ENCODE measurements at regions not wholly inside any gene's neighbourhood (a gene's known extent, or its start where the extent isn't known, plus 50 kb on each side); places are given as distances from the start of the nearest gene placed in this dataset.

DNA sequence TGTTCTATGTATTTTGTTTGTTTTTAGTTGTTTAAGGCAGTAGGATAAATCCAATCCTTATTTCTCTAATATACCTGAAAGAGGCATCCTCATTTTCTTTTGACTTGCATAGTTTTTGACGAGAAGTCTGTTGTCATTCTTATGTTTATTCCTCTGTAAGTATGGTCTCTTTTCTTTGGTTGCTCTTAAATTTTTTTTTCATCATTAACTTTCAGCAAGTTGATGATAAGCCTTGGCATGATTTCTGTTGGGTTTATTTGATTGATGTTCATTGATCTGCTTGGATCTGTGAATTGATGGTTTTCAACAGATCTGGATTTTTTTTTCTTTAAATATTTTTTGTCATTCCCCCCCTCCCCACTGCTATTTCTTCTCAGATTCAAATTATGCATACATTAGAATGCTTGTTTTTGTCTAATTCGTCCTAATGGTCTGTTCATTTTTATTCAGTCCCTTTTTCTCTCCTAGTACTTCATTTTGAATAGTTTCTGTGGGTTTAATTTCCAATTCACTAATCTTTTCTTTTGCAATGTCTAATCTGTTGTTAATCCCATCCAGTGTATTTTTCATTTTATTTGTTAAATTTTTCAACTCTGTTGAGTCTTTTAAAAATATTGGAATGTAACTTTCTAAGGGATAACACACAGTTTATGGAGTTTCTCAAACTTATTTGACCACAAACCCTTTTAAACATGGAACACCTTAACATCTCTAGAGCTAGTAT, 495.9 kb downstream of the CSNK1G3 start (continued):
- TF ChIP-seq SIN3A (IDR thresholded peaks at IDR 0.05; ENCODE audit: borderline replicate concordance, low read depth, low read length) = no peak
- no peak for TF ChIP-seq EP300 (IDR thresholded peaks at IDR 0.05; ENCODE audit: borderline replicate concordance in 1 of 2, low read depth in 1 of 2, low read length in 1 of 2)
- TF ChIP-seq CHD2 (IDR thresholded peaks at IDR 0.05; ENCODE audit: low read length, partially characterized antibody) = no peak
- TF ChIP-seq IRF3 (IDR thresholded peaks at IDR 0.05; ENCODE audit: low read depth, low read length) = no peak
- TF ChIP-seq ELF1 (IDR thresholded peaks at IDR 0.05) = no peak
- TF ChIP-seq ZBTB33 (IDR thresholded peaks at IDR 0.05; ENCODE audit: borderline replicate concordance, low read depth) = no peak
- TF ChIP-seq YY1 (IDR thresholded peaks at IDR 0.05; ENCODE audit: low read depth) = no peak

GRCh38 chr5:124001036-124001615, 489.1 kb downstream of the CSNK1G3 start:
- Histone ChIP-seq H3K4me2 (no peak overlapping the region), H3K9ac (no peak overlapping the region), H3K9me3 (no peaks in the 10 kb centered on the region), H2AFZ (ENCODE audit: low read depth) (no peak overlapping the region), H3K4me3 (ENCODE audit: low read depth in 2 of 2, low read length in 1 of 2) (no peak overlapping the region), H3K4me1 (ENCODE audit: control insufficient read depth in 1 of 2, insufficient read depth in 2 of 2, low read depth in 1 of 2, low read length in 1 of 2) (peaks cover 13 to 16% of the 10 kb centered on the region in 2 experiments; a peak in 3 of 4 replicates), H3K79me2 (ENCODE audit: insufficient read depth) (no peaks in the 10 kb centered on the region), H3K36me3 (replicated peaks in 1 of 2; ENCODE audit: control insufficient read depth in 1 of 2, insufficient read depth in 2 of 2, low read length in 1 of 2) (no peaks in the 10 kb centered on the region), H4K20me1 (ENCODE audit: insufficient read depth) (no peaks in the 10 kb centered on the region), H3K27ac (ENCODE audit: low read depth in 2 of 2, low read length in 1 of 2) (no peak overlapping the region), H3K27me3 (ENCODE audit: insufficient read depth) (no peaks in the 10 kb centered on the region), H3K9me2 (no peaks in the 10 kb centered on the region), H3F3A (replicated peaks; ENCODE audit: insufficient read depth) (no peaks in the 10 kb centered on the region)
- ChIA-PET CTCF (interaction anchor here (1.2 kb wide), 1 partner anchor 34 kb away, joined by 3 read pairs; no protein-coding TSS in a partner anchor), POLR2A (no interaction called here)
- DNase-seq = no peak
- TF ChIP-seq NRF1 (IDR thresholded peaks at IDR 0.05; ENCODE audit: low read depth, low read length) (no peak), ELF1 (IDR thresholded peaks at IDR 0.05) (no peak), MEF2A (IDR thresholded peaks at IDR 0.05; ENCODE audit: borderline replicate concordance, low read depth) (no peak), TCF12 (IDR thresholded peaks at IDR 0.05) (no peak), TEAD4 (IDR thresholded peaks at IDR 0.05; ENCODE audit: borderline replicate concordance, insufficient read depth) (no peak), GATA2 (CRISPR knock-in tag; IDR thresholded peaks at IDR 0.05) (no peak), YY1 (IDR thresholded peaks at IDR 0.05; ENCODE audit: low read depth) (no peak), RXRA (IDR thresholded peaks at IDR 0.05; ENCODE audit: borderline replicate concordance, low read depth) (no peak), GABPA (IDR thresholded peaks at IDR 0.05; ENCODE audit: low read depth) (no peak), FOXM1 (IDR thresholded peaks at IDR 0.05; ENCODE audit: low read depth) (no peak), RAD21 (IDR thresholded peaks at IDR 0.05; ENCODE audit: low read length) (no peak), RCOR1 (IDR thresholded peaks at IDR 0.05; ENCODE audit: low read length) (no peak), EP300 (IDR thresholded peaks at IDR 0.05; ENCODE audit: borderline replicate concordance in 1 of 2, low read depth in 1 of 2, low read length in 1 of 2) (no peak), FOSL2 (IDR thresholded peaks at IDR 0.05; ENCODE audit: borderline replicate concordance, low read depth) (no peak), FOXJ3 (CRISPR knock-in tag; IDR thresholded peaks at IDR 0.05) (no peak), SMC3 (IDR thresholded peaks at IDR 0.05; ENCODE audit: low read depth, low read length) (no peak), IRF3 (IDR thresholded peaks at IDR 0.05; ENCODE audit: low read depth, low read length) (no peak), RFX5 (IDR thresholded peaks at IDR 0.05; ENCODE audit: low read length) (no peak)
- TF ChIP-seq, protein P1, sequence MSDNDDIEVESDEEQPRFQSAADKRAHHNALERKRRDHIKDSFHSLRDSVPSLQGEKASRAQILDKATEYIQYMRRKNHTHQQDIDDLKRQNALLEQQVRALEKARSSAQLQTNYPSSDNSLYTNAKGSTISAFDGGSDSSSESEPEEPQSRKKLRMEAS (IDR thresholded peaks at IDR 0.05; ENCODE audit: low read depth) = no peak
- WGBS (ENCODE audit: low lambda C conversion rate) = 85% methylated on average over 4 of the region's 4 CpGs

Measured in SK-N-SH (cell line).